GM19324 (cell line): ENCODE measurements at regions not wholly inside any gene's neighbourhood (a gene's known extent, or its start where the extent isn't known, plus 50 kb on each side); places are given as distances from the start of the nearest gene placed in this dataset.
"Not testable (repeated sequence)": the region's sequence is repeated elsewhere in the genome, so short reads cannot be mapped to it uniquely, and the experiment has no call there.

Source experiments
- ATAC-seq: cut with Tn5 transposase; IDR thresholded peaks from one replicate; pipeline ENCODE4 v1.9.1; 2021; ENCODE audit warnings: mild to moderate bottlenecking, moderate library complexity; ENCODE audit not compliant: unreplicated experiment, low FRiP score

DNA sequence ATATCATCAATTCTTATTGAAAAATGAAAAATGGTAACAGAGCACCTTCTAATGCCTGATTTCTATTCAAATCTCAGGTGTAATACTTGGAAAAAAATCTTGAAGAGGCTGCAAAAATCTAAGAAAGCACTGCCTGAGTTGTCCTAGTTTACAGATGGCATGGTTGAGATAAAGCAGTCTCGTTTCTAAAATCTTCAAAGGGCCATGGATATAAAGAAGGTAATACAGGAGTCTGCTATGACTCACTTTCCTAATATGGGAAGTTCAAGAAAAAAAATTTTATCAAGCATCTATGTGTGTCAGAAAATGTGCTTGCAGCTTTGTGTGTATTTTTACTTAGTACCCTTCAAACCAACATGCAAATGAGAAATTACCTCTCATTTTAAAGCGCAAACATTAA, 163.3 kb downstream of the DMAC1 start:
- no peak for ATAC-seq

DNA sequence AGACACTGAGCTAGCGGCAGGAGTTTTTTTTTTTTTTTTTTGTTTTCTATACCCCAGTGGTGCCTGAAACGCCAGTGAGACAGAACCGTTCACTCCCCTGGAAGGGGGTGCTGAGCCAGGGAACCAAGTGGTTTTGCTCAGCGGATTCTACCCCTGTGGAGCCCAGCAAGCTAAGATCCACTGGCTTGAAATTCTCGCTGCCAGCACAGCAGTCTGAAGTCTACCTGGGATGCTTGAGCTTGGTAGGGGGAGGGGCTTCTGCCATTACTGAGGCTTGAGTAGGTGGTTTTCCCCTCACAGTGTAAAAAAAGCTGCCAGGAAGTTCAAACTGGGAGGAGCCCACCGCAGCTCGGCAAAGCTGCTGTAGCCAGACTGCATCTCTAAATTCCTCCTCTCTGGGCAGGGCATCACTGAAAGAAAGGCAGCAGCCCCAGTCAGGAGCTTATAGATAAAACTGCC, 173.0 kb downstream of the DMAC1 start:
- not testable (repeated sequence) for ATAC-seq

DNA sequence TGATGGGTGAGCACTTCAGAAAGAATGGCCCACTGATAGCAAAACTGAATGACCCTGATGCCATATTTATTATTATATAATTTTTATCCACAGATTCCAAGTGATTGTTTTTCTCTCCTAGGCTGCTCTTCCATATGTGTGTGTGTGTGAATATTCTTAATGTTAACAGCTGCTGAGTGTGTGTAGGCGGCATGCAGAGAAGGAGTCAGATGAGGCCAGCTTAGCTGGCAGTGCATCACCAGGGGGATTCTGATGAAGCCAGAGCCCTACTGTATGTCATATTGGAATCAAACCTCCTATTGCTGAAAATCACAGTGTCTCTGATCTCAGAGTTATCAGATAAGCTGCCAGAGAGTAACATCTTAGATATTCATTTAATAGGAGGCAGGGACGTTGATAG, 177.1 kb downstream of the DMAC1 start:
- no peak for ATAC-seq

DNA sequence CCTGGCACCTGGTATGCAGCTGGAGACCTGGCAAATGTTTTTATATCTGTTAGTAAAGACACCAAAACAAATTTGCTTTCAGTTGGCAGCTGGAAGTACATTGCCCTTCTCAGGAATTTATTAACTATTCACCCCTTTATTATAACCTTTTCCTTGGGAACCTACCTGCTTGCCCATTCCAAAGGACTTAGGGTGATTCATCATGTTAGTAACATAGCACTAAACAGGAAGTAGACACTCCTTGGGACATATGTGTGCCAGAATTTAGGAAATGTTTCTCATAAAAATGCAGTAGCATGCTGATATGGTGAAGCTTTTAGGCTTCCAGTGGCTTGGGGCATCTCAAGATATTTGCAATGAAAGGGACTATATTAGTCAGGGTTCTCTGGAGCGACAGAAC, 184.2 kb downstream of the DMAC1 start:
- ATAC-seq: no peak

DNA sequence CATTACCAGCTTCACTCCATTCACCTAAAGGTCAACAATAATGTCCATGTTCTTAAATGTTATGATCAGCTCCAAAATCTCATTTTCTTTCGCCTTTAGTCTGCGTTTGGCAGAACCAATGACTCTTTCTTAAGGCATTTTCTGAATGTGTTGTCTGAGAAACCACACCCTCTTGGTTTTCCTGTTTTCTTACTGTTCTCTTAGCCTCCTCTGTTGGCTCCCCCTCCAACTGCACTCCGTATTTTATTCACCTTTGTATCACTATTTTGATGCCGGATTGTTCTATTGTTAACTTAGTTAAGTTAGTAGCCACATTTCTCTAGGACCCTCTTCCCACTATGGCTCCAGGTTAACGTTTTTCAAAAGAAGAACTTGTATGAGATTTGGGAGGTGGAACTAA, 185.6 kb downstream of the DMAC1 start:
- ATAC-seq: no peak

DNA sequence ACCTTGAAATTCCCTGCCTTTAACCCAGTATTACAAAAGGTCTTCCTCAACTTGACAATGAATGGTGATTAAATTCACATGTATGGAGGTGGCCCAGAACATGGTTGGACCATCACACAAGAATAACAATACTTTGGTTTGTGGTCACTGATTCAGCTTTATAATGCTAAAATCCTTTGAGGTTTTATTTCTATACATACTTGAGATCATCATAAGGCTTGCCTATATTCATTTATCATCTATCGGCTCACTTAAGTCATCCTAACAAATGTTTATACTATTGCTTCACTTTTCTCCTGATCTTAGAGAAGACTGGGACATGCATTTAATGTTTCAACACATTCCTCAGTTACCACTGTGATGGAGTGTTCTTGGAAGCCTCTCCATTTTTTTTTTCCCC, 191.3 kb downstream of the DMAC1 start:
- no peak for ATAC-seq

DNA sequence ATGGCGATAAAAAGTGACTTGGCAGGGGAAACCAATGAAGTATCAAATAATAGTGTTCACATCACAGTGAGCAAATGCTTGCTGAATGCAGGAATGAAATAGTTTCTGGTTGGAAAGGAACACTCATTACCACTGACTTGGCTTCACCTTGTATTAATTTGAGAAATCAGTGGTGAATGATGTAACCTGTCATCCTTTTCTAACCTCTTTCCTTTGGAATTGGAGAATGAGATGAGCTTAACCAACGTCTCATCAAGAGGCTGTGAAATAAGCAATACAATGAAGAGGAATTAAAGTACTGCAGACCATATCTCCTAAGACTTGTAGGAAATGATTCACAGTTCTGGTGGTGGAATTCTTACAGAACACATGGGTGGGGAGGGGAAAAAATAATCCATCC, 192.2 kb downstream of the DMAC1 start:
- ATAC-seq: no peak

DNA sequence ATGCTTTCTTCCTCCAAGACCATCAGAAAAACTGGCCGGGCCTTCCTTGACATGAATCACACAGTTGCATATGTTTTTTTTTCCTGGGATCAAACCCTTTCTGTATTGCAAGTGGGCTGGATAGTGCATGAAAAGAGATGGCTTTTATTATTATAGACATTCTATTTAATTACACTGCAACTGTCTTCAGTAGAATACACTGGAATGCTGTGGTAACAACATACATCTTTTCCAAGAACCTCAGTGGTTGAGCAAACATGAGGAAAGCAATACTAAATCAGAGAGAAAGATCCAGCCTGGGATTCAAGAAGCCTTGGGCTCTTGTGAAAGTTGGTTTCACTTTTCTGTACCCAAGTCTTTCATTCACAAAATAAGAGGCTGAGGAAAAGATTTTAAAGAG, 193.0 kb downstream of the DMAC1 start:
- ATAC-seq: no peak

DNA sequence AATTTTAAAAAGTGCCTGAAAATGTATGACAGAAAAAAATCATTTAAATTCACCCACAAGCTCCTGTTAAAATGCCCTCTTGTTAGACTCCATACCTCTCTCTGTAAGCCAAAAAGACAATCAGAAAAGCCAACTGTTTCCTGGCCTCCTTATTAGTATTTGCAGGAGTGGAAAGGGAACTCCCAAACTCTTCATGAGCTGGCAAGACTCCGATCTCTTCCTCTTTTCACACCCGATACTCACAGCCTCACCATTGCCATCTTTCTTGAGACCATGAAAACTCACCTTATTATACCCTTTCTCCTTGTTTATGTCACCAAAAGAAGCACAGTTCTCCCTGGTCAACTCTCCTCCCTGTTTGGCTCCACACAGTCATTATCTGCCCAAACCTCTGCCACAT, 197.8 kb downstream of the DMAC1 start:
- ATAC-seq: no peak

DNA sequence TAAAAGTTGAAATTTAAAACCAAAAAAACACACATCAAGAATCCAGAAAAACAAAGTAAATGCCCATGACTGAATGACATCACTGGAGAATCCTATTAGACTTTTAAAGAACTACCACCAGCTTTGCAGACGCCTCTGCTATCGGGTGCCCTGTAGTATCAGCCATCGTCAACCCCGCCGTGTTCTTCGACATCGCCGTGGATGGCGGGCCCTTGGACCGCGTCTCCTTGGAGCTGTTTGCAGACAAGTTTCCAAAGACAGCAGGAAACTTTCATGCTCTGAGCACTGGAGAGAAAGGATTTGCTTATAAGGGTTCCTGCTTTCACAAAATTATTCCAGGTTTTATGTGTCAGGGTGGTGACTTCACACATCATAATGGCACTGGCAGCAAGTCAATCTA, 201.9 kb downstream of the DMAC1 start:
- ATAC-seq: no peak

DNA sequence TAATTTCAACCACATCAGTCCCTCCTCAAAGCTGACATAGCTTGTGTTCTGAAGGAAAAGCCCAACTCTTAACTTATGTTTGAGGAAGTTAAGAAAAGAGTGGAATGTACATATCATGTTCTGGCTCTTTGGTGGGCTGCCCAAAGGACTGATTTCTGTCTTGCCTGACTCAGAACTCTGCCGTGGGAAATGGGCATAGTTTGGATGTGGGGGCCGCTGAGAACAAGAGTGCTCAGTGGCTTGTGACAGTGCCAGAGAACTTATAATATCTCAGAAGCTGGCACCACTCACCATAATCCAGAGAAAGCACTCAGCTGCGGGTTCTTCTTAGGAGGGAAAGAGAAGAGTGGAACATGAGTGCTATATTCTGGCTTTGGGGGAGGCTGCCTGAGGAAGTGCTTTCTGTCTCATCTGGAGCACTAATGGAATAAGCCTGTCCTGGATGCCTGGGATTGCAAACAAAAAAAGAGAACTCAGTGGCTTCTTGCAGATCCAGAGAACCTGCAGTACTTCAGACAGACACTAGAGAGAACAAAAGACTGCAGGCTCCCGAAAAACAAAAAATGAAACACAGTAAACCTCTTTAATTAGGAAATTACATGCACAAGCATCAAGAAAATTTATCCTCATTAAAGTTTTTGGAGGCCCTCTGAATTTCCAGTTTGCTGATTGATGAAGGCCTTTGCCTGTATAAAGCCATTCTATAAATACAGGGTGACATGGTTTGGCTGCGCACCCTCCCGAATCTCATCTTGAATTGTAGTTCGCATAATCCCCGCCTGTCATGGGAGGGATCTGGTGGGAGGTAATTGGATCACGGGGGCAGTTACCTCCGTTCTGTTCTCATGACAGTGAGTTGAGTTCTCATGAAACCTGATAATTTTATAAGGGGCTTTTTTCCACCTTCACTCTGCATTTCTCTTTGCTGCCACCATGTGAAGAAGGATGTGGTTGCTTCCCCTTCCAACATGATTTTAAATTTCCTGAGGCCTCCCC, 207.0 kb downstream of the DMAC1 start:
- ATAC-seq: no peak

DNA sequence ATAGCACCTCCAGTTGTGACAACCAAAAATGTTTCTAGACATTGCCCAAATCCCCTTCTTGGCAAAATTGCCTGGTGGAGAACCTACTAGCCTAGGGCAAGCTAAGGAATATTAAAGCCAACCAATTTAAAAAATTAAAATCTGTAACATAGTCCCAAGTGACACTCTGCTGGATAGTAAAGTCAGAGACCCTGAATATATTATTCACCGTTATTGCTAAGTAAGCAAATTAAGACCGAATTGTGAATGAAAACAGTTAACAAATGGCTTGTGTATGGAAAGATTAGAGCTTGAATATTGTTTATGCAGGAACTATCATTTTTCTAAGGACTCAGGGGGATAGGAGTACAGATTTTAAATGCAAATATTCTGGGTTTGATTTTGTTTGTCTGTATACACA, 208.1 kb downstream of the DMAC1 start:
- ATAC-seq: no peak

DNA sequence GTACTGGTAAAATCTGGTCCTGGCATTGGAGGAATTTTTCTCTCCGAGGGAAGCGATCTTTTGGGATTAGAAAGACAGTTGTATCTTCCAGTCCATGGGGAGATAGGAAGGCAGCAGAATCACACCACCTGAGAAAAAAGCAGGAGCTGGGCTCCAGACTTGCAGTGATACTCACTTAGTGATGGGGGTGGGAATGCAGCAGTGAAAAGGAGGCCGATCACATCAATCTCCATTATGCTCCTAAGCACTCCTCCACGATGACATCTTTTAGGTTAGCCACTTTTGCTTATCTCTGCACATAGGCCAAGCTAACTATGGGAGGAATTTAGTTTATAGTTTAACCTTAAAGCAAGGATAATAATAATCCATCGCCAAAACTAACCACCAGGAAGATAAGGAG, 219.0 kb downstream of the DMAC1 start:
- ATAC-seq: no peak

DNA sequence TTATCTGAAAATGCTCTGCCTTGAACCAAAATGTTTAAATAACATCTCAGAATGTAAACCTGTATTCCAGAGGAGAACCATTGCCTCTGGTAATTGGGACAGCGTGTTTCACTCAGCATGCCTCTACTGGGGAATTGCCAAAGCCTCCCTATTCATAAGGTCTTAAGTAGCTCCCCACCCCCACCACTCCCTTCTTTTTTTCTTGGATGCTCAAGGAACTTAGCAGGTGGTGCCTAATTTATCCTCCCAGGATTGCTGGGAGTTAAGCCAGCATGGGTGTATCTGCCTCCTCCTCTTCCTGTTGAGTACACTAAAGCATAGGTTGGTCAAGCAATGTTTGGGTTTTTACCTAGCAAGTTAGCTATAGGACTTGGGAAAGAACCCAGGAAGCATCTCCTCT, 220.2 kb downstream of the DMAC1 start:
- no peak for ATAC-seq

DNA sequence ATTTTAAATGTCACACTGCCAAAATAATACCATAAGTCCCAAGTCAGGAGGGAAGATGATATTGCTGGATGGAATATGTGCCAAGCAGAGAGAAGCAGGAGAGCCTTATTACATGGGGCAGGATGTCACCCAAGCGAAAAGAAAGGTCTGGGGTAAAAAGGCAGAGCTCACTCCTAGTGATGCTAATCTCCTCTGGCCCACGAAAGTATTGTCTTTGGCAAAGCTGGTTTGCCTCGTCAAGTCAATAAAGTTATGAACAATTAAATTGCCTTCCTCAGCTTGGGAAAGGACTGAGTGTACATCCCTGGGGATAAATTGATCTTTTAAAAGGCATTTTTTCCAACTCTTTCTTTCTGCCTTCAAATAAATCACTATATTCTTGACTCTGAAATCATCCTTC, 220.6 kb downstream of the DMAC1 start:
- no peak for ATAC-seq

DNA sequence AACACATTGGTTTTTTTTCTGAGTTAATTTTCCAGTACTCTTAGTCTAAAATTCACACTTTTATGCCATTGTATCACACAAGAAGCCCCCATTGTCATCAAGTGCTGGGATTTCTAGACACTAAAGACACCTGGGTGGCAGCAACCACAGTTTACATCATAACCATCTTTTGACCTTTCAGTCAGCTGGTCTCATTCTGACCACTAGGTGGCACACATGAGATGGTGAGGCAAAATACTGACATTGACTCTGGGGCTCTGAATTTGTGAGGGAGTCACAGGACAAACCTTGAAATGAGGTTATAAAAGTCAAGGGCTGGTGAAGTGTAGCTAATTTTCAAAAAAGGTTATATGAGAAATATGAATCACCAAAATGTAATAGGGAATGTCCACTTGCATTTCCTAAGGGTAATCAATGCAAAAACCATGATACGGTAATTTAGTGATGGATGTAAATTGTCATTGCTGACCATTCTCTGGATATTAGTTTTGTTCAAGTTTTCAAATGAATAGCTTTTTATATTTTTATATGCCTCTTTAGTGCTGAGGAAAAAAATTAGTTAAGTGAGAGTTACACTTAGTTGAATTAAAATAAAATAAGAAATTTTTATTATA, 229.4 kb downstream of the DMAC1 start:
- no peak for ATAC-seq

DNA sequence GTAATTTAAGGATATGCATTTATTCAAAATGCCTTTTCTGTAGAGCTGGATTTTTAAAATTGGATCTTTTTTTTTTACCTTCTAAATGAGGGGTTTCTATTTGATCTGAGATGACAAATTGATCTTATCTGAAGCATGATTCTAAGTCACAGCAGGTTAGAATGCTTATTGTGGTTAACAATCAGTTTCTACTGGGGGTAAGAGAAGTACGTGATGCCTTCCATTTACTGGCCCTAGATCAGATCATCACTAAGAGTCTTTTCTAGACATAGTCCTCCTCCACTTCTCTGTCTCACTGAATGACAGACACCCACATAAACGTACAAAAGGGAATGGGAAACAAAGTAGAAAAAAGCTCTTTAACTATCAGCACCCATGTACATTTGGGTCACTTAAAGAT, 231.9 kb downstream of the DMAC1 start:
- ATAC-seq: no peak

DNA sequence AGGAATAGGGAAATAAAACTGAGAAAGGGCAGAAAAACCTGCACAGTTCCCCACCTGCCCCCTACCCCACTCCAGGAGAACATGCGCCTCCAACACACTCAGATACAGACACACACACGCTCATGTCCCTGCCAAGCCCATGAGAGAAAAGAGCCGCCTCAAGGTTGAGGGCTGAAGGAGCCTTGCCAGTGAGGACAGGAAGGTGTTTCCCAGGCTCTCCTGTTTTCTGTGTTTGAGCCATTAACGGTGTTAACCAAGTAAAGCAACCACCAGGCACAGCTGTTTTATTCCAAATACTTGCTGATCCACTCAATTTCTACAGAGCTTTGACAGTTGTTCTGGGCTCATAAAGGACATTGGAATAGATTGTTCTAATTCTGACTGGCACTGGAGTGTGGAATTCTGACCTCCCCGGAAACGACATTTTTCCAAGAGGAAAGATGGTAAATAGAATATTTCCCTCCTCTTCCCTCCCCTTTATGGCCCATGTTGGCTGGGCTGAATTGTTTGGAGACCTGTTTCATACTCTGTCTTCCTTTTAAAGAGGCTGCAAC, 238.0 kb downstream of the DMAC1 start:
- ATAC-seq: no peak

DNA sequence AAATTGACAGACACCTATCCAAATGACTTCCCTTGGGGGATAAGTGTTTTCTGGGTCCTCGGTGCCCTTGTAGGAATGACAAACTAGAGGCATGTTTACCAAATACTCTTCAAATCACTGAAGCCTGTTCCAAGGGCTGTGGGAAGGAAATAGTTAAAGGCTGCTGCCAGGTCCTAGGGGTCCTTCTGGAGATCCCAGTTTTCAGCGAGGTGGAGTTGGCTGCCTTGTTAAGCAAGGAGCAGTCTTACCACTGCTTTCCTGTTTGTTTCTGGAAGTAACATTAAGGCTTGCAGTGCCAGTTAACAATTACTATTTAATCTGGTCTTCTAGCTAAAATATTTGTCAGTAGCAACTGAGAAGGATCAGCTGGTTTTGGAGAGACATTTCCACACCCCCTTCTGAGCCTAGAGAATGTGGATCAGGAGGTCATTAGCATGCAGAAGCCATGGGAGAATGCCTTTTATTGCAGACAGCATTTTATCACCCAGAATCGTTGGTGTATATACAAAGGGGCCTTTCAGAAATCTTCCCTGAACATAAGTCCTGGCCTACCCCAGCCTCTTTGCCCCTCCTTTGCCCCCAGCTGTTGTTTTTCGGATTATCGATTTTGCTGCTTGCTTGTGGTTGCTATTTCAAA, 238.8 kb downstream of the DMAC1 start:
- no peak for ATAC-seq

DNA sequence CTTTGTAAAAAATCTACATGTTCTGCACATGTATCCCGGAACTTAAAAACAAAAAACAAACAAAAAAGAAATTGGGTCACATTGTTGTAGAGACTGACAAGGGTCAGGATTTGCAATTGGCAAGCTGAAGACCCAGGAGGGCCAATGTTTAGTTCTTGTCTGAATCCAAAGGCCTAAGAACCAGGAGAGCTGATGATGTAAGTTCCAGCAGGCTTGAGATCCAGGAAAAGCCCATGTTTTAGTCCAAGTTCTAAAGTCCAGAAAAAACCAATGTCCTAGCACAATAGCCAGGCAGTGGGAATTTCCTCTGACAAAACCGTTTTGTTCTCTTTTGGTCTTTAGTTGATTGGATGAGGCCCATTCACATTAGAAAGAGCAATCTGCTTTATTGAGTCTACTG, 244.9 kb downstream of the DMAC1 start:
- ATAC-seq: no peak

DNA sequence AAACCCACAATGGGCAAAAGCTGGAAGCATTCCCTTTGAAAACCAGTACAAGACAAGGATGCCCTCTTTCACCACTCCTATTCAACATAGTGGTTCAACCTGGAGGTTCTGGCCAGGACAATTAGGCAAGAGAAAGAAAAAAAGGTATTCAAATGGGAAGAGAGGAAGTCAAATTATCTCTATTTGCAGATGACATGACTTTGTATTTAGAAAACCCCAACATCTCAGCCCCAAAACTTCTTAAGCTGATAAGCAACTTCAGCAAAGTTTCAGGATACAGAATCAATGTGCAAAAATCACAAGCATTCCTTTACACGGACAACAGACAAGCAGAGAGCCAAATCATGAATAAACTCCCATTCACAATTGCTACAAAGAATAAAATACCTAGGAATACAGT, 246.9 kb downstream of the DMAC1 start:
- not testable (repeated sequence) for ATAC-seq
